HCT116 (cell line): ENCODE measurements at regions not wholly inside any gene's neighbourhood (a gene's known extent, or its start where the extent isn't known, plus 50 kb on each side); places are given as distances from the start of the nearest gene placed in this dataset.

Experiments used
- ATAC-seq: fragments of 200-7000 bp; cut with Tn5 transposase; 2 replicates; pipeline ENCODE4 v1.9.1; 2020; ENCODE audit warnings: mild to moderate bottlenecking, moderate library complexity
- BruUV-seq: library from RNA; stranded (reverse); fragments of 400-500 nt; replicated peaks from 2 replicates; lab custom pipeline; 2021; lab: Mats Ljungman, UMichigan
- CTCF ChIA-PET: fragments of 300-600 bp; sonication (Branson Sonifier 250); formaldehyde crosslinking; loops from one replicate; lab custom pipeline; 2021; ENCODE audit warnings: antibody characterized with exemption; lab: Charles Lee
- POLR2A ChIA-PET: fragments of 300-600, 350-600 bp; sonication (Branson Sonifier 250); formaldehyde crosslinking; loops from one replicate; lab custom pipeline; 2021; ENCODE audit warnings: antibody characterized with exemption; lab: Charles Lee
- RAD21 ChIA-PET, 2 experiments: fragments of 300-600 bp; sonication (Branson Sonifier 250); formaldehyde crosslinking; loops; one replicate each; lab custom pipeline; 2023; ENCODE audit warnings: low total read pairs in 2 of 2; ENCODE audit not compliant: uncharacterized antibody in 2 of 2, unreplicated experiment in 2 of 2, low non-redundant PET in 1 of 2; lab: Charles Lee
- DNase-seq: peaks from one replicate; pipeline ENCODE4 v3.0.0-alpha.2; 2010; ENCODE audit warnings: low read depth, low spot score
- H2AFZ ChIP-seq: fragments of 200-600 bp; shearing (Covaris generic), sonication (generic); 2 replicates; pipeline ENCODE4 v1.6.1; 2017; ENCODE audit warnings: low read depth, mixed run types, mixed read lengths, antibody characterized with exemption, low read length; ENCODE audit not compliant: poor library complexity, severe bottlenecking
- H3K27ac ChIP-seq: 2 replicates; pipeline ENCODE4 v1.5.1; 2012; ENCODE audit warnings: low read depth, low read length
- H3K27me3 ChIP-seq: fragments of 200-600 bp; sonication (generic); 2 replicates; pipeline ENCODE4 v1.6.1; 2016; ENCODE audit warnings: mixed run types, low read length, mixed read lengths; ENCODE audit not compliant: insufficient read depth
- H3K36me3 ChIP-seq, 2 experiments: fragments of 200-500 bp in 1 of 2; fragments of 200-600 bp in 1 of 2; sonication (Bioruptor generic) in 1 of 2; sonication (generic) in 1 of 2; 2 replicates each; pipeline versions ENCODE4 v1.5.1 to v1.6.1; 2014 to 2016; ENCODE audit warnings: low read length in 2 of 2, inconsistent platforms in 1 of 2, mixed read lengths in 1 of 2, mixed run types in 1 of 2; ENCODE audit not compliant: insufficient read depth in 2 of 2, control insufficient read depth in 1 of 2
- H3K4me1 ChIP-seq, 2 experiments: fragments of 200-600 bp in 1 of 2; sonication (generic) in 1 of 2; 2 replicates each; pipeline versions ENCODE4 v1.5.1 to v1.6.1; 2012 to 2017; ENCODE audit warnings: low read length in 2 of 2, inconsistent platforms in 1 of 2, mild to moderate bottlenecking in 1 of 2, mixed read lengths in 1 of 2, mixed run types in 1 of 2, moderate library complexity in 1 of 2; ENCODE audit not compliant: insufficient read depth in 2 of 2, control insufficient read depth in 1 of 2
- H3K4me2 ChIP-seq: fragments of 200-600 bp; sonication (generic); 2 replicates; pipeline ENCODE4 v1.6.1; 2017; ENCODE audit warnings: mixed run types, low read length, mixed read lengths
- H3K4me3 ChIP-seq, 2 experiments: fragments of 200-600 bp in 1 of 2; sonication (generic) in 1 of 2; replicated peaks in 1 of 2; 2 replicates each; pipeline ENCODE4 v1.5.1; 2011 to 2016; ENCODE audit warnings: low read length in 2 of 2, control low read depth in 1 of 2, low read depth in 1 of 2, mild to moderate bottlenecking in 1 of 2, mixed read lengths in 1 of 2, mixed run types in 1 of 2
- H3K79me2 ChIP-seq: fragments of 200-600 bp; sonication (generic); 2 replicates; pipeline ENCODE4 v1.6.1; 2017; ENCODE audit warnings: mild to moderate bottlenecking, mixed run types, low read length, moderate library complexity, mixed read lengths; ENCODE audit not compliant: insufficient read depth
- H3K9ac ChIP-seq: fragments of 200-600 bp; sonication (generic); 2 replicates; pipeline ENCODE4 v1.6.1; 2016; ENCODE audit warnings: low read length, mixed read lengths
- H3K9me2 ChIP-seq: fragments of 200-600 bp; sonication (generic), shearing (Covaris generic); 2 replicates; pipeline ENCODE4 v1.6.1; 2017; ENCODE audit warnings: mixed run types, mild to moderate bottlenecking, moderate library complexity; ENCODE audit not compliant: insufficient read depth
- H3K9me3 ChIP-seq, 2 experiments: fragments of 200-500 bp in 1 of 2; fragments of 200-600 bp in 1 of 2; sonication (Bioruptor generic) in 1 of 2; sonication (generic) in 1 of 2; 2 replicates each; pipeline ENCODE4 v1.6.1; 2014 to 2017; ENCODE audit warnings: low read length in 2 of 2, mixed read lengths in 2 of 2, inconsistent platforms in 1 of 2, low read depth in 1 of 2, mild to moderate bottlenecking in 1 of 2, mixed run types in 1 of 2, moderate library complexity in 1 of 2; ENCODE audit not compliant: control insufficient read depth in 1 of 2, insufficient read depth in 1 of 2
- H4K20me1 ChIP-seq: fragments of 200-600 bp; sonication (generic), shearing (Covaris generic); 2 replicates; pipeline ENCODE4 v1.6.1; 2017; ENCODE audit warnings: mixed run types, mild to moderate bottlenecking, moderate library complexity; ENCODE audit not compliant: insufficient read depth
- ATF3 ChIP-seq: IDR thresholded peaks from 2 replicates; pipeline ENCODE4 v1.6.1; 2012
- CBX3 ChIP-seq: IDR thresholded peaks from 2 replicates; pipeline ENCODE4 v1.6.1; 2012; ENCODE audit warnings: low read depth
- CEBPB ChIP-seq: IDR thresholded peaks from 2 replicates; pipeline ENCODE4 v1.6.1; 2012; ENCODE audit warnings: low read depth
- CTCF ChIP-seq, 3 experiments: fragments of 200-600 bp in 1 of 3; sonication (generic) in 1 of 3; IDR thresholded peaks in 2 of 3; conservative IDR thresholded peaks in 1 of 3; 2 replicates each; pipeline ENCODE4 v1.5.1; 2012 to 2017; ENCODE audit warnings: low read depth in 2 of 3, low read length in 2 of 3, antibody characterized with exemption in 1 of 3, borderline replicate concordance in 1 of 3, control low read depth in 1 of 3, mild to moderate bottlenecking in 1 of 3, mixed read lengths in 1 of 3, mixed run types in 1 of 3, moderate library complexity in 1 of 3; ENCODE audit not compliant: insufficient read depth in 1 of 3
- ELF1 ChIP-seq: IDR thresholded peaks from 2 replicates; pipeline ENCODE4 v1.6.1; 2012; ENCODE audit warnings: low read depth, borderline replicate concordance
- EZH2 ChIP-seq: fragments of 200-600 bp; sonication (generic); IDR thresholded peaks from 2 replicates; pipeline ENCODE4 v1.6.1; 2017; ENCODE audit warnings: antibody characterized with exemption, mixed run types
- EZH2phosphoT487 ChIP-seq: fragments of 200-600 bp; IDR thresholded peaks from 2 replicates; pipeline ENCODE4 v1.6.1; 2018; ENCODE audit warnings: antibody characterized with exemption, borderline replicate concordance
- MAX ChIP-seq: IDR thresholded peaks from 2 replicates; pipeline ENCODE4 v1.6.1; 2012
- POLR2A ChIP-seq: IDR thresholded peaks from 2 replicates; pipeline ENCODE4 v1.7.0; 2011; ENCODE audit warnings: borderline replicate concordance; ENCODE audit not compliant: insufficient read depth, insufficient read length; ENCODE audit errors: extremely low read depth
- POLR2AphosphoS5 ChIP-seq: IDR thresholded peaks from 2 replicates; pipeline ENCODE4 v1.6.1; 2011; ENCODE audit warnings: mild to moderate bottlenecking, low read depth, low read length, moderate library complexity
- RAD21 ChIP-seq: IDR thresholded peaks from 2 replicates; pipeline ENCODE4 v1.6.1; 2012; ENCODE audit warnings: low read depth, mild to moderate bottlenecking
- SIN3A ChIP-seq: IDR thresholded peaks from 2 replicates; pipeline ENCODE4 v1.6.1; 2012; ENCODE audit warnings: low read depth
- SRF ChIP-seq: IDR thresholded peaks from 2 replicates; pipeline ENCODE4 v1.6.1; 2012; ENCODE audit warnings: low read depth
- YY1 ChIP-seq: IDR thresholded peaks from 2 replicates; pipeline ENCODE4 v1.6.1; 2011; ENCODE audit warnings: low read length, low read depth, moderate library complexity, mild to moderate bottlenecking; ENCODE audit not compliant: insufficient replicate concordance; ENCODE audit errors: extremely low read depth
- ZBTB33 ChIP-seq: IDR thresholded peaks from 2 replicates; pipeline ENCODE4 v1.6.1; 2011; ENCODE audit warnings: mild to moderate bottlenecking, low read length, moderate library complexity; ENCODE audit not compliant: insufficient replicate concordance; ENCODE audit errors: extremely low read depth
- ZFX ChIP-seq: fragments of 450-650 bp; IDR thresholded peaks from 2 replicates; pipeline ENCODE4 v1.6.1; 2017
- intact Hi-C: fragments of 100-400 bp; cut with micrococcal nuclease; formaldehyde crosslinking; loops from 2 replicates; pipeline ENCODE4 v1.10.0; 2022

DNA sequence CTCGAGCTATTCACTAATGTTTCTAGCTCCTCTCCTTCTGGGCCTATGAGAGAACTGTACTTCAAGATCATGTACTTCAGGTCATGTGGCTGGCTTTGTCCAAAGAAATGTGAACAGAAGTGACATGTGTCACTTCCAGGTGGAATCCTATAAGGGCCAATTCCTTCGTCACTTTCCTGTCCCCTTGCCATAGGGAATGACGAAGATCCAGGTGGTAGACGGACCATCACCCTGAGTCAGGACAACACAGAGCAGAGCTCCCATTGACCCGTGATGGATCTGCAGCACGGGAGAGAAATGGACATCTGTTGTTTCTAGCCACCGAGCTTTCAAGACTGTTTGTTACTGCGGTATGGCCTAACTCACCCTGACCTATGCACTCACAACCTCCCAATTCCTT, 157.0 kb downstream of the DRD1 start:
- CTCF ChIA-PET = no interaction called here
- Histone ChIP-seq H3K27me3 (no peaks in the 10 kb centered on the region), H2AFZ (no peak overlapping the region), H3K4me3 (no peak overlapping the region), H3K9me3 (no peaks in the 10 kb centered on the region), H3K9ac (no peak overlapping the region), H3K4me1 (peaks cover 18 to 27% of the 10 kb centered on the region in 2 experiments), H3K4me2 (no peak overlapping the region), H3K36me3 (no peaks in the 10 kb centered on the region), H3K79me2 (no peaks in the 10 kb centered on the region), H3K9me2 (no peaks in the 10 kb centered on the region), H3K27ac (peak overlapping the region; percentile 70; the same call in 1 of the 2 replicates), H4K20me1 (no peaks in the 10 kb centered on the region)
- DNase-seq (no peak), ATAC-seq (no peak)
- BruUV-seq = no TSS peak
- no peak for TF ChIP-seq YY1
- no peak for TF ChIP-seq POLR2AphosphoS5
- no peak for TF ChIP-seq MAX
- no peak for TF ChIP-seq CTCF (IDR thresholded peaks at IDR 0.05 in 2 of 3, conservative IDR thresholded peaks at IDR 0.05 in 1 of 3; ENCODE audit: borderline replicate concordance in 1 of 3, insufficient read depth in 1 of 3, low read depth in 2 of 3, low read length in 2 of 3)
- TF ChIP-seq ZFX = no peak
- TF ChIP-seq CEBPB = no peak
- no peak for TF ChIP-seq POLR2A
- TF ChIP-seq CBX3 = no peak
- no peak for TF ChIP-seq SIN3A
- no peak for TF ChIP-seq ATF3
- TF ChIP-seq EZH2 = no peak
- TF ChIP-seq RAD21 = no peak
- TF ChIP-seq ZBTB33 = no peak
- no peak for TF ChIP-seq ELF1
- TF ChIP-seq SRF = no peak
- no peak for TF ChIP-seq EZH2phosphoT487
- POLR2A ChIA-PET = interaction anchor here (0.6 kb wide), 1 partner anchor 76 kb away, joined by 3 read pairs; no protein-coding TSS in a partner anchor
- intact Hi-C loops = no loop called here
- RAD21 ChIA-PET = no interaction called here
